Heart right ventricle (tissue), 16 donors: ENCODE measurements at regions not wholly inside any gene's neighbourhood (a gene's known extent, or its start where the extent isn't known, plus 50 kb on each side); places are given as distances from the start of the nearest gene placed in this dataset.

Source experiments
- ATAC-seq, 8 donors: fragments of 200-7000 bp; cut with Tn5 transposase; one replicate each; pipeline ENCODE4 v1.9.1; 2020; ENCODE audit warnings: mild to moderate bottlenecking in 8 of 8, moderate library complexity in 8 of 8, moderate number of reproducible peaks in 1 of 8
- DNase-seq, 2 donors: peaks; one replicate each; pipeline ENCODE4 v3.0.0-alpha.2; 2020
- H3K27ac ChIP-seq, 10 donors: fragments of 200-600 bp; sonication (generic) in 2 of 10; one replicate each; pipeline versions ENCODE4 v1.5.0 to v1.8.0; 2020 to 2022; ENCODE audit warnings: mild to moderate bottlenecking in 3 of 10
- H3K27me3 ChIP-seq, 7 donors: fragments of 200-600 bp; one replicate each; pipeline ENCODE4 v1.8.0; 2021 to 2022; ENCODE audit warnings: mild to moderate bottlenecking in 2 of 7
- H3K36me3 ChIP-seq, 9 donors: fragments of 200-600 bp; sonication (generic) in 1 of 9; one replicate each; pipeline versions ENCODE4 v1.5.0 to v1.8.0; 2020 to 2022; ENCODE audit warnings: mild to moderate bottlenecking in 2 of 9
- H3K4me1 ChIP-seq, 9 donors: fragments of 200-600 bp; sonication (generic) in 1 of 9; one replicate each; pipeline versions ENCODE4 v1.5.0 to v1.8.0; 2020 to 2022; ENCODE audit warnings: mild to moderate bottlenecking in 4 of 9
- H3K4me3 ChIP-seq, 10 donors: fragments of 200-600 bp; sonication (generic) in 2 of 10; one replicate each; pipeline versions ENCODE4 v1.5.0 to v1.8.0; 2020 to 2022; ENCODE audit warnings: mild to moderate bottlenecking in 7 of 10, moderate library complexity in 2 of 10
- H3K9me3 ChIP-seq, 11 donors: fragments of 200-600 bp in 10 of 11; sonication (generic) in 2 of 11; one replicate each; pipeline versions ENCODE4 v1.5.0 to v1.8.0; 2013 to 2022; ENCODE audit warnings: mild to moderate bottlenecking in 2 of 11, control low read depth in 1 of 11, moderate library complexity in 1 of 11
- WGBS, 2 donors: extraction: QIAGEN DNeasy Blood & Tissue Kit; methylation state at CpG; one replicate each; pipeline ENCODE4 v1.1.7; 2013; ENCODE audit warnings: inconsistent platforms in 1 of 2; 5-methylcytosine and 5-hydroxymethylcytosine counted together
- intact Hi-C, 10 donors: fragments of 100-400 bp; cut with DNase I; formaldehyde crosslinking; loops; one replicate each; pipeline versions ENCODE4 v1.11.1 to v1.14.2; 2022
- TF ChIP-seq, protein P1 (sequence below), 9 donors: fragments of 200-600 bp; sonication (generic) in 2 of 9; IDR thresholded peaks; one replicate each; pipeline versions ENCODE4 v1.5.0 to v1.8.0; 2021 to 2022; ENCODE audit warnings: antibody characterized with exemption in 9 of 9, mild to moderate bottlenecking in 5 of 9, moderate library complexity in 1 of 9
- donor health status: Arrhythmogenic right ventricular cardiomyopathy.
- donor health status: ischemic (EF 13 %, LVEDD 7.1; RV severe dilation, severe dysfunction).
- donor health status: healthy with polysubstance abuse.
- donor health status: DM: no; HTN: yes; CAD: no.
- donor health status: DM: no; HTN: no; CAD: no.
- donor health status: ischemic (EF 25% LVEDD 6.9; RV normal size, moderate dysfunction).
- donor health status: ischemic (EF 25% LVEDD 5.7; RV mildly dilated, moderate dysfunction).
- donor health status: healthy.
- donor health status: DM: yes; HTN: yes; CAD: no.
- donor health status: Ischemic cardiomyopathy.
- donor health status: ischemic (EF 35%, LVEDD 5.7; RV mildly dilated, moderate dysfunction).
- donor health status: nonischemic (EF 11% LVEDD 7.7; RV severe dilation, severe dysfunction).
- donor health status: DM: yes; HTN: yes; CAD: no.
- donor health status: PGD.
- donor health status: ischemic (EF 29% LVEDD 5.4; RV normal size, mild dysfunction).
- donor health status: nonischemic (EF 23%, LVEDD 6.1; RV moderate dilation, normal function).

- TF ChIP-seq, protein P1, sequence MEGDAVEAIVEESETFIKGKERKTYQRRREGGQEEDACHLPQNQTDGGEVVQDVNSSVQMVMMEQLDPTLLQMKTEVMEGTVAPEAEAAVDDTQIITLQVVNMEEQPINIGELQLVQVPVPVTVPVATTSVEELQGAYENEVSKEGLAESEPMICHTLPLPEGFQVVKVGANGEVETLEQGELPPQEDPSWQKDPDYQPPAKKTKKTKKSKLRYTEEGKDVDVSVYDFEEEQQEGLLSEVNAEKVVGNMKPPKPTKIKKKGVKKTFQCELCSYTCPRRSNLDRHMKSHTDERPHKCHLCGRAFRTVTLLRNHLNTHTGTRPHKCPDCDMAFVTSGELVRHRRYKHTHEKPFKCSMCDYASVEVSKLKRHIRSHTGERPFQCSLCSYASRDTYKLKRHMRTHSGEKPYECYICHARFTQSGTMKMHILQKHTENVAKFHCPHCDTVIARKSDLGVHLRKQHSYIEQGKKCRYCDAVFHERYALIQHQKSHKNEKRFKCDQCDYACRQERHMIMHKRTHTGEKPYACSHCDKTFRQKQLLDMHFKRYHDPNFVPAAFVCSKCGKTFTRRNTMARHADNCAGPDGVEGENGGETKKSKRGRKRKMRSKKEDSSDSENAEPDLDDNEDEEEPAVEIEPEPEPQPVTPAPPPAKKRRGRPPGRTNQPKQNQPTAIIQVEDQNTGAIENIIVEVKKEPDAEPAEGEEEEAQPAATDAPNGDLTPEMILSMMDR (IDR thresholded peaks at IDR 0.05), result no peak
- intact Hi-C loops, result loop anchor here in 3 of 10 donors (5.0 to 10.0 kb wide), 3 partner anchors 44 to 49 kb away; partner anchors contain the start of gene ARHGAP35 (in 2 of the 3)
- no peak for ATAC-seq
These were observed 50.7 kb downstream of the ARHGAP35 start for GRCh38 chr19:46911456-46911855.

GRCh38 chr19:46913198-46913851 is 52.5 kb downstream of the ARHGAP35 start:
- TF ChIP-seq, protein P1 (IDR thresholded peaks at IDR 0.05), result no peak
- WGBS, 2 donors, result 32 to 50% methylated on average over 6 of the region's 6 CpGs
- Histone ChIP-seq H3K27me3 (no peaks in the 10 kb centered on the region), H3K27ac (peak overlapping the region in 9 of 10 donors; percentile 5 to 67 (median 49)), H3K9me3 (no peaks in the 10 kb centered on the region), H3K4me3 (no peak overlapping the region), H3K36me3 (peaks cover 0 to 1% (median 0%) of the 10 kb centered on the region in 9 donors), H3K4me1 (peaks cover 0 to 77% (median 59%) of the 10 kb centered on the region in 9 donors)
- intact Hi-C loops, result loop anchor here in 3 of 10 donors (5.0 to 10.0 kb wide), 3 partner anchors 46 to 51 kb away; partner anchors contain the start of gene ARHGAP35 (in 2 of the 3)
- peak; percentile 44 to 85 (median 70) for ATAC-seq
- no peak for DNase-seq

More at GRCh38 chr19:46911456-46911855, 50.7 kb downstream of the ARHGAP35 start:
- Histone ChIP-seq H3K4me3 (no peak overlapping the region), H3K36me3 (no peaks in the 10 kb centered on the region), H3K9me3 (no peaks in the 10 kb centered on the region), H3K27ac (no peak overlapping the region), H3K27me3 (no peaks in the 10 kb centered on the region), H3K4me1 (peaks cover 0 to 78% (median 58%) of the 10 kb centered on the region in 9 donors)
- DNase-seq, result no peak

DNA sequence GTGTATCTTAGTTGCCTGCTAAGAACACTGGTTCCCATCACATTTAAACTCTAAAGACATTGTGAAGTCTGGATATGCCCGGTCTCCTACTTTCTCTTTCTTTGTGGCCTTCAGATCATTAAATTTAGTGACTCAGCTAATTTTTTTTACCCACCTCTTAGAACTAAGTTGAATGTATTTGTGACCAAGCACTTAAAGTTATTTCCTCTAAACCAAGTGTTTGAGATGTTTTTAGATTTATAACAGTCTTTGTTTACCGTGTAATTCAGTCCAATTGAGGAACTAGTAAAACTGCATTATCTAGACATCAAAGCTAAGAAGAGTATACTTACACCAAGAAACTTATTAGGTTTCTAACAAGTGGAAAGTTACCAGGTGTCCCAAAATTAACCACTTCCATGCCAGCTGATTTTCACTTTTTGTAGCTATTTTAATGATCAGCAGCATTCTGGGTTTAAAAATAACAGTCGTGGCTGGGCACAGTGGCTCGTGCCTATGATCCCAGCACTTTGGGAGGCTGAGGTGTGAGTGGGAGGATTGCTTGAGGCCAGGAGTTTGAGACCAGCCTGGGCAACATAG is 53.1 kb downstream of the ARHGAP35 start:
- intact Hi-C loops, result loop anchor here in 3 of 10 donors (5.0 to 10.0 kb wide), 3 partner anchors 47 to 52 kb away; partner anchors contain the start of gene ARHGAP35 (in 2 of the 3)
- Histone ChIP-seq H3K36me3 (peaks cover 0 to 7% (median 5%) of the 10 kb centered on the region in 9 donors), H3K4me1 (peaks cover 0 to 70% (median 53%) of the 10 kb centered on the region in 9 donors), H3K9me3 (no peaks in the 10 kb centered on the region), H3K27me3 (no peaks in the 10 kb centered on the region), H3K27ac (peak overlapping the region in 8 of 10 donors; percentile 14 to 67 (median 52)), H3K4me3 (no peak overlapping the region)
- 43 to 47% methylated on average over 4 of the region's 4 CpGs for WGBS, 2 donors
- ATAC-seq, result peak in 1 of 8 donors; percentile 19
- TF ChIP-seq, protein P1 (IDR thresholded peaks at IDR 0.05), result no peak
- DNase-seq, result no peak

- intact Hi-C loops, result loop anchor here in 1 of 10 donors (10.0 kb wide), 1 partner anchor 51 kb away; the partner anchor contains the start of gene ARHGAP35
- Histone ChIP-seq H3K9me3 (no peaks in the 10 kb centered on the region), H3K36me3 (peaks cover 0 to 22% (median 13%) of the 10 kb centered on the region in 9 donors), H3K4me3 (no peak overlapping the region), H3K27me3 (no peaks in the 10 kb centered on the region), H3K4me1 (peaks cover 0 to 58% (median 39%) of the 10 kb centered on the region in 9 donors), H3K27ac (no peak overlapping the region)
- ATAC-seq (no peak), DNase-seq (no peak)
- WGBS, 2 donors, result 56 to 62% methylated on average over 2 of the region's 2 CpGs
- TF ChIP-seq, protein P1 (IDR thresholded peaks at IDR 0.05), result no peak
These were observed 54.6 kb downstream of the ARHGAP35 start for GRCh38 chr19:46915386-46915785.
